ENCODE measurements at regions not wholly inside any gene's neighbourhood (a gene's known extent, or its start where the extent isn't known, plus 50 kb on each side); places are given as distances from the start of the nearest gene placed in this dataset.

DNA sequence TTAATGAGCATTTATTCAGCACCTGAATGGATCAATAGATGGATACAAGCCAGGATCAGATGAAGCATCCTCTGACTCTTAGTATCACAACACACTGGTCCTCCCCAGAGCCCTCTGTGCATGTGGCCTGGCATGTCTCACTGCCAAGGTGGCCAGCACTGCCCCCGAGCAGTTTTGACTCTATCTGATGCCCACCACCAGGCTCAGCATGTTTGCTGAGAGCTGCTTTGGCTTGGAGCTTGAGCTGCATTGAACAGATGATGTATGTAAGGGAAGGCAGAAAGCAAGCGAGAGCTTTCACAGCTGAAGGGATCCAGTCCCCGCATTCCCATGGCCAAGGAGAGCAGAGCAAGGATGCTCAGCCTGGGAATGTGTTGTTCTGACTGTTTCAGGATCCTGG lies 320.3 kb downstream of the BUD13 start:
- intact Hi-C loops (cut with micrococcal nuclease; ENCODE audit: unreplicated experiment): no loop called here
- DNase-seq (ENCODE audit: low read depth, low spot score) (no peak), ATAC-seq (no peak)
- Histone ChIP-seq H3K36me3 (ENCODE audit: control insufficient read depth, insufficient read depth, low read length) (no peaks in the 10 kb centered on the region), H3K27ac (ENCODE audit: low read length) (no peak overlapping the region), H3K4me1 (ENCODE audit: control insufficient read depth, insufficient read depth, low read length) (no peaks in the 10 kb centered on the region), H3K9me3 (ENCODE audit: control insufficient read depth, insufficient read depth, low read depth, low read length) (peaks cover 4% of the 10 kb centered on the region; the same call in 1 of the 2 replicates), H3K27me3 (ENCODE audit: control insufficient read depth, insufficient read depth, low read length) (peaks cover 5% of the 10 kb centered on the region; the same call in 1 of the 2 replicates), H3K4me3 (ENCODE audit: low read depth in 2 of 2, low read length in 2 of 2) (no peak overlapping the region)
- ChIA-PET POLR2A (no interaction called here), CTCF (no interaction called here)
- BruUV-seq (replicated peaks): no TSS peak
- in situ Hi-C loops (cut with HindIII; ENCODE audit: low pct_unique_long_range_greater_than_20kb, low sequenced_read_pairs): no loop called here
- TF ChIP-seq REST (IDR thresholded peaks at IDR 0.05; ENCODE audit: insufficient read depth in 1 of 2, low read depth in 2 of 2, low read length in 1 of 2): no peak
- no peak for TF ChIP-seq TCF7L2 (IDR thresholded peaks at IDR 0.05; ENCODE audit: low read depth, low read length)
- no peak for TF ChIP-seq POLR2AphosphoS5 (IDR thresholded peaks at IDR 0.05; ENCODE audit: low read depth, low read length)
- TF ChIP-seq, protein P1, sequence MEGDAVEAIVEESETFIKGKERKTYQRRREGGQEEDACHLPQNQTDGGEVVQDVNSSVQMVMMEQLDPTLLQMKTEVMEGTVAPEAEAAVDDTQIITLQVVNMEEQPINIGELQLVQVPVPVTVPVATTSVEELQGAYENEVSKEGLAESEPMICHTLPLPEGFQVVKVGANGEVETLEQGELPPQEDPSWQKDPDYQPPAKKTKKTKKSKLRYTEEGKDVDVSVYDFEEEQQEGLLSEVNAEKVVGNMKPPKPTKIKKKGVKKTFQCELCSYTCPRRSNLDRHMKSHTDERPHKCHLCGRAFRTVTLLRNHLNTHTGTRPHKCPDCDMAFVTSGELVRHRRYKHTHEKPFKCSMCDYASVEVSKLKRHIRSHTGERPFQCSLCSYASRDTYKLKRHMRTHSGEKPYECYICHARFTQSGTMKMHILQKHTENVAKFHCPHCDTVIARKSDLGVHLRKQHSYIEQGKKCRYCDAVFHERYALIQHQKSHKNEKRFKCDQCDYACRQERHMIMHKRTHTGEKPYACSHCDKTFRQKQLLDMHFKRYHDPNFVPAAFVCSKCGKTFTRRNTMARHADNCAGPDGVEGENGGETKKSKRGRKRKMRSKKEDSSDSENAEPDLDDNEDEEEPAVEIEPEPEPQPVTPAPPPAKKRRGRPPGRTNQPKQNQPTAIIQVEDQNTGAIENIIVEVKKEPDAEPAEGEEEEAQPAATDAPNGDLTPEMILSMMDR (IDR thresholded peaks at IDR 0.05): no peak
- TF ChIP-seq SIN3A (IDR thresholded peaks at IDR 0.05; ENCODE audit: borderline replicate concordance, insufficient read depth, low read depth, low read length): no peak

DNA sequence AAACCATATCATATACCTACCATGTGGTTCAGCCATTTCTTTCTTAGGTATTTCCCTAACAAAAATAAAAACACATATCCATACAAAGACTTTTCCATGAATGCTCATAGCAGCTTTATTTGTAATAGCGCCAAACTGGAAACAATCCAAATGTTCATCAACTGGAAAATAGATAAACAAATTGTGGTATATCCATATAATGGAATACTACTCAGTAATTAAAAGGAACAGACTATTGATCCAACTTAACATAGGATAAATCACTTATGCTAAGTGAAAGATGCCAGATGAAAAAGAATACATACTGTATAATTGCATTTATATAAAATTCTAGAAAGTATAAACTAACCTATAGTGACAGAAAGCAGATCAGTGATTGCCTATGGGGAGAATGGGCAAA lies 323.3 kb downstream of the BUD13 start:
- POLR2A ChIA-PET: no interaction called here
- Histone ChIP-seq H3K27ac (ENCODE audit: low read length) (no peak overlapping the region), H3K4me1 (ENCODE audit: control insufficient read depth, insufficient read depth, low read length) (no peaks in the 10 kb centered on the region), H3K4me3 (ENCODE audit: low read depth in 2 of 2, low read length in 2 of 2) (no peak overlapping the region), H3K27me3 (ENCODE audit: control insufficient read depth, insufficient read depth, low read length) (peaks cover 5% of the 10 kb centered on the region; the same call in 1 of the 2 replicates), H3K9me3 (ENCODE audit: control insufficient read depth, insufficient read depth, low read depth, low read length) (peaks cover 4% of the 10 kb centered on the region; the same call in 1 of the 2 replicates), H3K36me3 (ENCODE audit: control insufficient read depth, insufficient read depth, low read length) (no peaks in the 10 kb centered on the region)
- DNase-seq (ENCODE audit: low read depth, low spot score) (no peak), ATAC-seq (no peak)
- intact Hi-C loops (cut with micrococcal nuclease; ENCODE audit: unreplicated experiment): no loop called here
- CTCF ChIA-PET: no interaction called here
- no TSS peak for BruUV-seq (replicated peaks)
- TF ChIP-seq REST (IDR thresholded peaks at IDR 0.05; ENCODE audit: insufficient read depth in 1 of 2, low read depth in 2 of 2, low read length in 1 of 2): no peak
- TF ChIP-seq, protein P1 (IDR thresholded peaks at IDR 0.05): no peak
- no peak for TF ChIP-seq SIN3A (IDR thresholded peaks at IDR 0.05; ENCODE audit: borderline replicate concordance, insufficient read depth, low read depth, low read length)
- TF ChIP-seq TCF7L2 (IDR thresholded peaks at IDR 0.05; ENCODE audit: low read depth, low read length): no peak
- TF ChIP-seq POLR2AphosphoS5 (IDR thresholded peaks at IDR 0.05; ENCODE audit: low read depth, low read length): no peak
- in situ Hi-C loops (cut with HindIII; ENCODE audit: low pct_unique_long_range_greater_than_20kb, low sequenced_read_pairs): no loop called here
